Fibroblast of skin of right biceps (primary cell): ENCODE measurements at regions not wholly inside any gene's neighbourhood (a gene's known extent, or its start where the extent isn't known, plus 50 kb on each side); places are given as distances from the start of the nearest gene placed in this dataset.

Source experiments
- DNase-seq: peaks from one replicate; pipeline ENCODE4 v3.0.0-alpha.2; 2013

DNA sequence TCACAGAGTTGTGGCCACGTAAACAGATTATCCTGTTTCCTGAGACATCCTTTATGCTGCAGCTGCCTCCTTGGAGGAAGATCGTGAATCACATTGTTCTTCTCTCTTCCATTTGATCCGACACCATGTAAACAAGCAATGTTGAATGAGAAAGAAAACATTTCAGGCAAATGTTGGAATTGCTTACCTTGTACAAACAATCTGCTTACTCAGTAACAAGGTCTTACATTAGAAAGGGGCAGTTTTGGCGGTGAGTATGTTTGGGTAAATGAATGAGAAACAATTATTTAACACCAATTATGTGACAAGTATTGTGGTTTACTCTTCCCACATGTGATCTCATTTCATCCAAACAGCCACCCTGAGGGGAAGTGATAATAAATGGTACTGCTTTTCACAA lies 637.8 kb downstream of the RAB28 start:
- no peak for DNase-seq

- DNase-seq: peak; percentile 0
Measured at GRCh38 chr4:12844141-12844540, 640.0 kb downstream of the RAB28 start.

GRCh38 chr4:12827966-12828365 lies 656.2 kb downstream of the RAB28 start:
- DNase-seq: no peak

DNA sequence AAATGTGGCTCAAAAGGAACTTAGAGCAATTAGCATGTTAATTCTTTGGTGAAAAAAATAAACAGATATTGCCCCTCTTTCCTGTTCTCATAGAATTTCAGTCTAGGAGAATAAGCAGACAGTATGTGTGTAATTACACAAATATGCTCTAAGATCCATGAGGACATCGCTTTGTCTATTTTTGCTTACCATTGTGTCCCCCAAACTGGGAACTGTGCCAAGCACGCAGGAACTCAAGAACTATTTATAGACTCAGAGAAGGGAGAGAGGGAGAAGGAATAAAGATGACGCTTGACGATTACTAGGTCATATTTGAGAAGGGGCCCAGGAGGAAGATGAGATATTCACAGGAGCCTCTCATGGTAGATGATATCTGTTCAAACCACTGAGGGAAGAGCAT lies 692.6 kb downstream of the RAB28 start:
- DNase-seq: peak; percentile 1

DNA sequence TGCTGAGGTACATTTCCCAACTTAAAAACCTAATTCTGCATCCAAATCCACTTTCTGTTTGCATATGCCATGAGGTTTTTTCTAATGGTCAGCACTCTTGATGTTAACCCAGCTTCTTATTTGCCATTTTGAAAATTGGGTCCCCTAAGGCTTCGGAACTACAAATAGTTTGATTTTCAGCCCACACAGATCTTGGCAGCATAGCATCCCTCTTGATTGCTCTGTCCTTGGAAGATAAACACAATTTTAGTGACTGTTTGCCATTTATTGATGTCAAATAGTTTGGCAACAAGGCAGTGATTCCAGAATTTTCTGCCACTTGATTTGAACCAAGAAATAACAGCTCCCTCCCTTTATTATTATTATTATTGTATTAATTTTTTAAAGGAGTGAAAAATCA lies 696.9 kb downstream of the RAB28 start:
- DNase-seq: no peak

DNA sequence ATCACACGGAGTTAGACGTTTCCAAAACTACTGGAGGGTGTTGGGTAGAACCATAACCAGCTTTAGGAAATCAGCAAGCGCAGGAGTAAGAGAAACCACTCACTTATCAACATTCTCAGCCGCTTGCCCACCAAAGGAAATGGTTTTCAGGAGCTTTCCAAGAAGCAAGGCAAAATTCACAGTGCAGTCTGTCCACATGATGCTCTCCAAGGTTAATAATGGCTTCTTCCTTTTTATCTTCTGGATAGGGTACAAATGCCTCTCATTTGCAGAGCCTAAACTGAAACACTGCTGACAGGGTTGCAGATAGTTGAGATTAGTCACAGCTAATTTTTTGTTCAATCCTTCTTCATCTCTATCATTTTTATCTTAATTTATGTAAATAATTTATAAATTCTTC lies 705.4 kb downstream of the RAB28 start:
- DNase-seq: no peak

GRCh38 chr4:12778191-12778590 lies 705.9 kb downstream of the RAB28 start:
- no peak for DNase-seq

GRCh38 chr4:12770351-12770750 lies 713.8 kb downstream of the RAB28 start:
- DNase-seq: no peak

DNA sequence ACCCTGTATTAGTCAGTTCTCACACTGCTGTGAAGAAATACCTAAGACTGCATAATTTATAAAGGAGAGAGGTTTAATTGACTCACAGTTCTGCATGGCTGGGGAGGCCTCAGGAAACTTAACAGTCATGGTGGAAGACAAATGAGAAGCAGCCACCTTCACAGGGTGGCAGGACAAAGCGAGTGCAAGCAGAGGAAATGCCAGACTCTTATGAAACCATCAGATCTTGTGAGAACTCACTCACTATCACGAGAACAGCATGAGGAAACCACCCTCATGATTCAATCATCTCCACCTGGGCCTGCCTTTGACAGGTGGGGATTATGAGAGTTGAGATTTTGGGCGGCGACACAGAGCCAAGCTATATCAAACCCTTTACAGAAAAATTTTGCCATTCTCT lies 722.4 kb downstream of the RAB28 start:
- no peak for DNase-seq

DNA sequence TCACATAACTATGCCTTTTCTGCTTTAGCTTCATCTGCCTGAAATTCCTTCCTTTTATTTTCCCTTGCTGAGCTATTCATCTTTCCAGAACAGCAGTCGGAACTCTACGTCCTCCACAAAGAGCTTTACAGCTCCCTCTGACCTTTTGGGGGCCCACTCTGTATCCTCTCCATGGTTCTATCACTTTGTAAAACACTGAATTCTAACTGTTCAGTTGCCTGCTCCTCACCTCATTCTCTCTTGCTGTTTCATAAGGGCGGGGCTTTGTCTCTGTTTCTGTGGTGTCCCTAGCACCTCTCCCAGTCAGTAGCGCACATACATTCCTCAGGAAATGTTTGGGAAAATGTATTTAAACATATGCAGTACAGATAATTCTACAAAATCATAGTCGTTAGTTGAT lies 737.0 kb downstream of the RAB28 start:
- no peak for DNase-seq

GRCh38 chr4:12746221-12746620 lies 737.9 kb downstream of the RAB28 start:
- no peak for DNase-seq

DNA sequence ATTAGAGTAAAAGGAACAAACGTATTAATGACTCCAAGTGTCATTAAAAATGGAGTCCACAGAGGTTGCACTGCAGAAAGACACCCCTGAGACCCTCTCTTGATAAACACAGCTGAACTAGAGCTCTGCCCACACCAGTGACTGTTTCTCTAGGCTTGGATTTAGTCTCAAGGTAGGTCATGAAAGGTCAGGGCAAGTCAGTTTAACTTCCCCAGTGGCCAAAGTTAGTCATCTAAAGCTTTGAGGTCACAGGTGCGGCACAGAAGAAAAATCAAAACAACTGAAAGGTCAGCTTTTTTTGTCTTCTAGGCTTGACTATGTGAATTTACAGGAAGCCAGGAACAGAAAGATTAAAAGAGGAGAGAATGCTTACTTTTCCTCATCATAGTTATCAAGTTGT lies 749.6 kb downstream of the RAB28 start:
- DNase-seq: no peak

DNA sequence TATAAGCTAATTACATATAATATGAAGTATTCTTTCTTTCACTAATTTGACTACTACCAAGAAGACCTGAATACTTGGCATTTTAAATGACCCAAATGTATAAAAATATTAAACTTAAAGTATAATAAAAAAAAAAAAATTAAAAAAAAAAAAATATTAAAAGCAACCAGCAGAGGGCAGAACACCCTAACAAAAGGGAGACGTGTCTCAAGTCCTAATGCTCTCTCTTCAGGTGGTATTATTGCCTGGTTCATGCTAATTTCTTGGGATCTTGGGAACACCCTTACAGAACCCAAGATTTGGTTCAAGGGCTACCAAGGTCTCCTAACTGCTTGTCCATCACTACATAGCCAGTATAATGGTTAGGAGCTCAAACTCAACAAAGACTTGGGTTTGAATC lies 754.8 kb downstream of the RAB28 start:
- DNase-seq: peak; percentile 9

- DNase-seq: no peak
Measured at GRCh38 chr4:12724510-12724909, 759.6 kb downstream of the RAB28 start.

- no peak for DNase-seq
Measured at GRCh38 chr4:12723849-12724447, 760.2 kb downstream of the RAB28 start.

DNA sequence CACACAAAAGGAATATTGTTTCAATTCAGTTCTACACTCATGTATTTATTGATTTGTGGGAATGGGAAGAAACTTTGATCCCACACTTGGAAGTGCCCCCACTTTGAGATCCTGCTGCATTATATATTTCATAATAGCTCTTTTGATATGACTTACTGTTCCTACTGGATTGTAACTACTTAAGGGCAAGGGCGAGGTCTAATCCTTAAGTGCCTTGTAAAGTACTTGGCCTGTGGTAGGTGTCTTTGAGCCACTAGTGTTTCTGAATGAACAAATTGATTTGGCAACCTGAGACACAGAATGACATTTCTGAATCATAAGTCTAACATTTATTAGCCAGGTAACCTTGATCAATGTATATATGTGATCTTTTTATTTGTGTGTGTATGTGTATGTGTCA lies 767.2 kb downstream of the RAB28 start:
- no peak for DNase-seq

- DNase-seq: no peak
Measured at GRCh38 chr4:12712648-12713339, 771.3 kb downstream of the RAB28 start.

GRCh38 chr4:12707381-12708175 lies 776.6 kb downstream of the RAB28 start:
- no peak for DNase-seq

- no peak for DNase-seq
Measured at GRCh38 chr4:12703036-12703435, 781.1 kb downstream of the RAB28 start.

- no peak for DNase-seq
Measured at GRCh38 chr4:12701384-12701783, 782.8 kb downstream of the RAB28 start.

GRCh38 chr4:12697970-12698369 lies 786.2 kb downstream of the RAB28 start:
- no peak for DNase-seq

GRCh38 chr4:12692815-12693214 lies 791.3 kb downstream of the RAB28 start:
- DNase-seq: peak; percentile 8

GRCh38 chr4:12691168-12691567 lies 793.0 kb downstream of the RAB28 start:
- DNase-seq: no peak

DNA sequence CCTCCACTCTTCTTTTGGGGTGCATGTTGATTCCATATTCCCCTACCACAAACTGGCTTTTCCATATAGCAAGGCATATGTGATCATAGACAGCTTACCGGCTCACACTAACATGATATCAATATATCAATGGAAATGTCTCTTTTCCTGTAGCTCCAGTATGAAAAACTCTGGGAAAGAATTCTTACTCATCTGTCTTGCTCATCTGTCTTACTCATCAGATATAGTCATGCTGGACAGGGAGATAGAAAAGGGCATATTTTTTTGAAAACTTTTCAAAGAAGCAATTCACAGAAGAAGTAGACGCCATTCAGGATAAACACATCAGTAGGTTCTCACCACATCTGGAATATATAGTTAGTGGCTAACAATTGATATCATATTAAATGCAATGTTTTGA lies 794.7 kb downstream of the RAB28 start:
- no peak for DNase-seq
